Spinal cord (tissue), 9 donors: ENCODE measurements at regions not wholly inside any gene's neighbourhood (a gene's known extent, or its start where the extent isn't known, plus 50 kb on each side); places are given as distances from the start of the nearest gene placed in this dataset.

ENCODE experiments used
- DNase-seq, 6 donors: peaks; one replicate each; pipeline versions ENCODE4 v3.0.0 to v3.0.0-alpha.2; 2013 to 2015; ENCODE audit warnings: low spot score in 6 of 6, low read depth in 4 of 6
- H3K27ac ChIP-seq: one replicate; pipeline ENCODE4 v1.5.1; 2013; ENCODE audit warnings: low read depth, low read length, control low read depth
- H3K27me3 ChIP-seq: one replicate; pipeline ENCODE4 v1.6.1; 2013; ENCODE audit warnings: low read length; ENCODE audit not compliant: control insufficient read depth, insufficient read depth
- H3K36me3 ChIP-seq: one replicate; pipeline ENCODE4 v1.6.1; 2013; ENCODE audit warnings: low read length; ENCODE audit not compliant: control insufficient read depth, insufficient read depth
- H3K4me1 ChIP-seq: one replicate; pipeline ENCODE4 v1.6.1; 2013; ENCODE audit warnings: low read length; ENCODE audit not compliant: control insufficient read depth, insufficient read depth
- H3K4me3 ChIP-seq: one replicate; pipeline ENCODE4 v1.5.1; 2013; ENCODE audit warnings: low read depth, low read length, control low read depth
- H3K9me3 ChIP-seq: one replicate; pipeline ENCODE4 v1.6.1; 2013; ENCODE audit warnings: low read length; ENCODE audit not compliant: control insufficient read depth, insufficient read depth
- WGBS: methylation state at CpG from one replicate; pipeline ENCODE4 v1.1.5; 2013; ENCODE audit warnings: missing lambda C conversion rate; ENCODE audit not compliant: insufficient coverage; 5-methylcytosine and 5-hydroxymethylcytosine counted together
- donor health status: healthy.

GRCh38 chr16:86376837-86377236 lies 133.5 kb upstream of the FOXF1 start:
- WGBS: 62% methylated on average over 3 of the region's 4 CpGs
- Histone ChIP-seq H3K9me3 (no peaks in the 10 kb centered on the region), H3K4me3 (no peak overlapping the region), H3K27ac (no peak overlapping the region), H3K27me3 (no peaks in the 10 kb centered on the region), H3K4me1 (no peaks in the 10 kb centered on the region), H3K36me3 (no peaks in the 10 kb centered on the region)
- DNase-seq: no peak

- Histone ChIP-seq H3K36me3 (no peaks in the 10 kb centered on the region), H3K9me3 (no peaks in the 10 kb centered on the region), H3K27ac (no peak overlapping the region), H3K4me3 (no peak overlapping the region), H3K27me3 (no peaks in the 10 kb centered on the region), H3K4me1 (no peaks in the 10 kb centered on the region)
- no peak for DNase-seq
- 59% methylated on average over 27 of the region's 27 CpGs for WGBS
Measured at GRCh38 chr16:86377251-86378022, 132.9 kb upstream of the FOXF1 start.

GRCh38 chr16:86378128-86378527 lies 132.2 kb upstream of the FOXF1 start:
- no peak overlapping the region for H3K4me3 ChIP-seq
- no peaks in the 10 kb centered on the region for H3K9me3 ChIP-seq
- no peak overlapping the region for H3K27ac ChIP-seq
- H3K4me1 ChIP-seq: no peaks in the 10 kb centered on the region
- WGBS: 94% methylated on average over 9 of the region's 9 CpGs
- H3K27me3 ChIP-seq: no peaks in the 10 kb centered on the region
- no peak for DNase-seq
- H3K36me3 ChIP-seq: no peaks in the 10 kb centered on the region

- WGBS: 94% methylated on average over 20 of the region's 20 CpGs
- no peaks in the 10 kb centered on the region for H3K27me3 ChIP-seq
- no peaks in the 10 kb centered on the region for H3K9me3 ChIP-seq
- H3K27ac ChIP-seq: no peak overlapping the region
- H3K36me3 ChIP-seq: no peaks in the 10 kb centered on the region
- H3K4me3 ChIP-seq: no peak overlapping the region
- no peak for DNase-seq
- H3K4me1 ChIP-seq: no peaks in the 10 kb centered on the region
Measured at GRCh38 chr16:86378831-86379504, 131.4 kb upstream of the FOXF1 start.

GRCh38 chr16:86379505-86379846 lies 130.9 kb upstream of the FOXF1 start:
- no peak overlapping the region for H3K4me3 ChIP-seq
- no peaks in the 10 kb centered on the region for H3K27me3 ChIP-seq
- H3K27ac ChIP-seq: no peak overlapping the region
- DNase-seq: no peak
- no peaks in the 10 kb centered on the region for H3K36me3 ChIP-seq
- H3K4me1 ChIP-seq: no peaks in the 10 kb centered on the region
- WGBS: 73% methylated on average over 6 of the region's 9 CpGs
- H3K9me3 ChIP-seq: no peaks in the 10 kb centered on the region

GRCh38 chr16:86380030-86380429 lies 130.3 kb upstream of the FOXF1 start:
- Histone ChIP-seq H3K27ac (no peak overlapping the region), H3K4me1 (no peaks in the 10 kb centered on the region), H3K9me3 (no peaks in the 10 kb centered on the region), H3K27me3 (no peaks in the 10 kb centered on the region), H3K4me3 (no peak overlapping the region), H3K36me3 (no peaks in the 10 kb centered on the region)
- WGBS: 71% methylated on average over 7 of the region's 9 CpGs
- DNase-seq: no peak

GRCh38 chr16:86381491-86381890 lies 128.8 kb upstream of the FOXF1 start:
- Histone ChIP-seq H3K27ac (no peak overlapping the region), H3K27me3 (no peaks in the 10 kb centered on the region), H3K4me1 (no peaks in the 10 kb centered on the region), H3K9me3 (no peaks in the 10 kb centered on the region), H3K36me3 (no peaks in the 10 kb centered on the region), H3K4me3 (no peak overlapping the region)
- WGBS: 85% methylated on average over 7 of the region's 7 CpGs
- no peak for DNase-seq

GRCh38 chr16:86382067-86382773 lies 128.1 kb upstream of the FOXF1 start:
- H3K36me3 ChIP-seq: no peaks in the 10 kb centered on the region
- no peak overlapping the region for H3K27ac ChIP-seq
- no peaks in the 10 kb centered on the region for H3K27me3 ChIP-seq
- DNase-seq: no peak
- no peaks in the 10 kb centered on the region for H3K9me3 ChIP-seq
- 89% methylated on average over 17 of the region's 17 CpGs for WGBS
- H3K4me1 ChIP-seq: no peaks in the 10 kb centered on the region
- no peak overlapping the region for H3K4me3 ChIP-seq

- no peak for DNase-seq
- Histone ChIP-seq H3K27ac (no peak overlapping the region), H3K36me3 (no peaks in the 10 kb centered on the region), H3K27me3 (no peaks in the 10 kb centered on the region), H3K4me1 (no peaks in the 10 kb centered on the region), H3K9me3 (no peaks in the 10 kb centered on the region), H3K4me3 (no peak overlapping the region)
- WGBS: 85% methylated on average over 15 of the region's 15 CpGs
Measured at GRCh38 chr16:86382774-86383407, 127.4 kb upstream of the FOXF1 start.
